HG03439 (cell line): ENCODE measurements at regions not wholly inside any gene's neighbourhood (a gene's known extent, or its start where the extent isn't known, plus 50 kb on each side); places are given as distances from the start of the nearest gene placed in this dataset.
"Not testable (repeated sequence)": the region's sequence is repeated elsewhere in the genome, so short reads cannot be mapped to it uniquely, and the experiment has no call there.

Experiments used
- ATAC-seq: cut with Tn5 transposase; IDR thresholded peaks from one replicate; pipeline ENCODE4 v1.9.1; 2021; ENCODE audit warnings: mild to moderate bottlenecking, moderate library complexity; ENCODE audit not compliant: unreplicated experiment

DNA sequence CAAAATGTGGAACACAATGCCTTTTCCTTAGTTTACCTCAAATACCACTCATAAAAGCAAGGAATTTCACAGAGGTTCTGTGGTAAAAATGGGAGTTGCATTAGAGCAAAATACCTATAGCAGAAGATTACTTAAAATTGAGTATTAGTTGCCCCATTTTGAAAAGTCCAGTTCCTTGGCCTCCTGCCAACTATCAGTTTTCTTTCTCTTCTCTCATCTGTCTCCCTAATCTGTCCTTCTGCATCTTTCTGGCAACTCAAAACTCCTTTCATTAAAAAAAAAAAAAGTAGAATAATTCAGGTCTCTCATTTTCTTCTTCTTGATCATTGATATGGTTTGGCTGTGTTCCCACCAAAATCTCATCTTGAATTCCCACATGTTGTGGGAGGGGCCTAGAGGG is 127.3 kb downstream of the ATP23 start:
- no peak for ATAC-seq

DNA sequence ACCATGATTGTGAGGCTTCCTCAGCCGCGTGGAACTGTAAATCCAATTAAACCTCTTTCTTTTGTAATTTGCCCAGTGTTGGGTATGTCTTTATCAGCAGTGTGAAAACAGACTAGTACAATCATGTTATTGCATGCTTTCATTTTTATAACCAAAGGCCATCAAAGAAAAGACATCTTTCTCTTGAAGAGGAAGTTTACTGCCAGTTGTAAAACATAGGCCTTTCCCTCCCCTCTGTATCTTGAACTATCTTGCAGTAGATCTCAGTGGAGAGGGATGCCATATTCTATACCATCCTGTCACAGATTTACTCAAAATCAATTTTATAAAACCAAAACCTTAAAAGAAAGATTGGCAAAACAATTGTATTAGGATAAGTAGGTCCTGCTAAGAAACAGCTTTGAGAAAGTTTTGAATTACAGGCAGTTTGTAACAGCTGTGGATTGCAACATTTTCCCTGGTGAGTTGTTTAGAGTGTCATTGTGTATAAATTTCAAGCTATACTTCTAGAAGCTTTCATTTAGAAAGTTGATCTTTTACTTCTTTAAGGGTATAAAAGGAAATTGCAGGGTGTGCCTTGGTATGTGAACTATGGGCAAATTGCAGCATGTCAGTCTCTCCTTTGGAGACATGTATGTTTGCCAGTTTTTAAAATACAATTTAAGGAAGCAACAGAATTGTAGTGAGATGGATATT is 128.0 kb downstream of the ATP23 start:
- no peak for ATAC-seq

DNA sequence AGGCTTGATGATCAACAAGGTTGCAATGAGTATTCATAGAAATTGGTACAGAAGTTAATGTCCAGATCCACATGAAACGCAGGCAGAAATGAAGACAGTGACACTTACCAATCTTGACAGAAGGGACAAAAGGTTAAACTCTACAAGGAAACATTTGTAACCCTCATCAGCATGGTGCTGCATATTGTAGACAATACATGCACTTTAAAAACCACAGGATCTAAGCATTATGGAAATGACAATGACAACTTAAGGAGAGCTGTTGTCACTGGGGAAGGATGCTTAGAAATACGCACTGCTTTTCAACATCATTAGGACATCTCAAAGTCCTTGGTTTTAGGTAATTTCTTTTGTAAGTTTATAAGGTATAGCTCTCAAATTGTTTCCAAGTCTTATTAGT is 130.6 kb downstream of the ATP23 start:
- no peak for ATAC-seq

DNA sequence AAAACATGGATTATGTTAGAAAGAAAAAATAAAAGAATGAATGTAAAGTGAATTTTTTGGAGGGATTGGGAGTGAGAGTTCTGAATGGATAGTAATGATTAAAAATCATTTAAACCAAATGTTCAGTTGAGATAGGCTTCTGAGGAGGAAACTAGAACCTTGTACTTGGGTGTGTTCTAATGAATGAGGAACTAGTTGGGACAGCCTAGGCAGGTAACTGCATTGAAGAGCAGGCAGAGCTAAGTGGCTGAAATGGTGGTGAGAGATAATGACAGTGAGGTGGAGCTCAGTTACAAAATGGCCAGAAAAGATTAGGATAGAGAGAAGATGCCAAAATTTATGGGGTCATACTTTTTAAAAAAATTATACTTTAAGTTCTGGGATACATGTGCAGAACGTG is 132.9 kb downstream of the ATP23 start:
- ATAC-seq = no peak

DNA sequence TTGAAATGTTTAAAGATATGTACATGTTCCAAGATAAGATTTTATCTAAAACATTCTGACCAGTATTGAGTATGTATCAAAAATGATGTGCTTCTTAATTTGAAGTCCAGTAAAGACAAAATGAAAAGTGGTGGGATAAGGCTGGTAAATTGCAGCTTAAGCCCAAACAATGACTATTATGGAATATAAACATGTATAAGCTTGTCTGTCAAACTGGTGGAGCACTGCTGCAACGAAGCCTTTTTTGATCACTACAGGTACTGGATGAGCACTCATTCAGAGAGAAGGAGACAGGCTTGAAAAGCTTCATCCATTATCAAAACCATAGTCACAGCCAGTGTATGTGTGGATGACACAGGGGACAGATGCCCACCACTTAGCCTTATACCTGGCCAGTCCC is 138.4 kb downstream of the ATP23 start:
- ATAC-seq = no peak

DNA sequence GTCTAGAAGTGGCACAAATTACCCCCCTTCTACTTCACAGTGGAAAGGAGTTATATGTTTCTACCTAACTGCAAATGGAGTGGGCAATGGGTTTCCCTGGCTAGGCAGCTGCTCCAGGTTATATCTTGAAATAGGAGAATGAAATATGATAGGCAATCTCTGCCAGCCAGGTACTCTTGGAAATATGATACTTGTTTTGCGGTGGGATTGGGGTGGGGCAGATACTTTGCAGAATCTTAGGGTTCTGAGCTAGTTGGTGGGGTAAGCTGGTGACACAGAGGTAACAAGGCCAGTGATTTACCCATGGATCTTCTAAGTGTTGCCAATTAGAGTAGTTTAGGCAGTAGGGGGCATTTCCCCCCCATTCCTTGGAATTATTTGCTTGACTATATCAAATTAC is 140.1 kb downstream of the ATP23 start:
- no peak for ATAC-seq

DNA sequence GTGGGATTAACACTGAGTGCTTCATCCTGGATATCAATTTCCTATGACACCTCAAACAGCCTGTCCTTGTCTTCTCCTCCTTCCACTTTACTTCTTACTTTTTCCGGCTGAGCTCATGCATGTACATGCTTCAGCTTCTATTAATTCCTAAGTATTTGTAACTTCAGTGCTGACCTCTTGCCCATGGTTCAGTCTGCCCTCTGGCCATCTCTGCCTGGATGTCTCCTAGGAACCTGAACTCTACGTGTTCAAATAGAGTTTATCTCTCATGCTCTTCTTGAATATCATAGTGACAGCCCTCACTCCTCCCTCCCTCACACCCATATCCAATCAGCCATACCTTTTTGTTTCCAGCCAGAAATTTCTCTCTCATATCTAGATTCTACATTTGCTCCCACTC is 141.6 kb downstream of the ATP23 start:
- ATAC-seq = no peak

DNA sequence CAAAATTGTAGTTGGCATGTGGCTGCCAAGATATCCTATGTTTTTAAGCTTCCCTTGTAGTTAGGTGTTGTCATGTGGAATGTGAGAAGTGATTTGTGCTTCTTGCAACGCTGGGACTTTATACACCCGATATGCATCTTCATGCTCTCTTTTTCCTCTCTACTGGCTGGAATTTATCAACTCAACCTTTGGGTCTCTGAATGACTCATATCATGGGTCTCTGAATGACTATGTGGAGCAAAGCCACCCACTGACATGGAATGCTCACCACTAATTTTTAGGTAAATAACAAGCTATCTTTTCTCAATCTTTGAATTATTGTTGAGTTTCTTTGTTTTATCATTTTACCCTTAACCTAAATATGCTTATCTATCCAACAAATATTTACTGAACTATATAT is 144.6 kb downstream of the ATP23 start:
- no peak for ATAC-seq

DNA sequence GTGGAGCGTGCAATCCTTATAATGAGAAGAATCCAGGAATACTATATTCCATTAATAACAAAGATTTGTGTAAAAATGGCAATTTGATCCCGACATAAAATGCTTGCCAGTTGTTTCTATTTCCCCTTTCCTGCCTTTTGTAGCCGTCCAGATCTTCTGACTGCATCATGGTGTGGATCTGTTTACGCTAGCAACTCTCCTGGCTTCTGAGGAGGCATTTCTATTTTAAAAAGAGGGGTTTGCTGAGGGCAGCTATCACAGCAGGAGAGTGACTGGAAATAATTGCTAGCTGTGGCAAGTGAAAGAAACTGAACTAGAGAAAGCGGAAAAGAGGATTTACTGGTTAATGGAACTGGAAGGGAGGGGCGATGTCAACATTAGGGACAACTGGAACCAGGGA is 145.6 kb downstream of the ATP23 start:
- ATAC-seq = no peak

DNA sequence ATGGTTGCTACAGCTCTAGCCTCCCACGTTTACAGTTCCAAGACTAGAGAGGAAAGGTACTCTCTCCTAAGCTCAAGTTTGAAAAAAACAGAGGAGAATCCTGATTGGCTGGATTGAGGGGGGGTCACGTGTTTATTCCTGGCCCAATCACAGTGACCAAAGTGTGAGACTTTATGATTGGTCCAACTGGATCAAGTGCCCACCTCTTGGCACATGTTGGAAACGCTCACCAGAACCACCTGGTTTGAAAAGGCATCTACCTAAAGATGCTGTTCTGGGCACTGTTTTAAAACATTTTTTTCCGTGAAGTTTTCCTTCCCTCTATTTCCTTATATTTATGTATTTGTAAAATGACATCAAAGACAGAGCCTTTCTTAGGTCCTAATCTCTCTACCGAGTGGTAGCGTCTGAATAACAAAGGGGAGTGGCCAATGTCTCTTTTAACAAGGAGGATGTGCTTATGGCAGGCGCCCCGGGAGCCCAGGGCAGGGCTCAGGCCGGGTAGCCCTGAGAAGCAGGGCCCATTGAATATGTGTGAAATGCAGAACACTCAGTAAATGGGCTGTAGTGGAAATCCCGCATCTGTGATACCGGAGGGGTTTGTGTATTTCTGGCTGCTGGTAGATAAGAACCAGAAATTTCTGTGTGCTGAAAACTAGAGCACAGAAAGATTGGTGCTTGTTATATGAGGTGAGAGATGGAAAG is 146.2 kb downstream of the ATP23 start:
- ATAC-seq = no peak

DNA sequence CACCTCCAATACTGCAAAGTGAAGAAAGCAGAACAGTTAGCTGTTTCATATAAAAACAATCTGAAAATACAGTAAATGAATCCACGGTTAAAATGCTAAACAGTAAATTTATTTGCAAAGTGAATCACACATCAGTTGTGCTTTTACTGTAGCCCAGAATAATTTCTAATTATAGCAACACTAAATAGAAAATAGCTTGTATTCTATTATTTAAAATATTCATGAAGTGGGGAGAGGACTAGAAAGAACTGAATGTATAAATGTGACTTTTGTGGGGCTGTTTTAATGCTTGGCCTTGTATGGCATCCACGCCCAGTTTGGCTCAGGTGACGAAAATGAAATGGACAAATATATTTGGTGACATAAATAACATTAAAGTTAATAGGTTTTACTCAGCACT is 148.2 kb downstream of the ATP23 start:
- no peak for ATAC-seq

DNA sequence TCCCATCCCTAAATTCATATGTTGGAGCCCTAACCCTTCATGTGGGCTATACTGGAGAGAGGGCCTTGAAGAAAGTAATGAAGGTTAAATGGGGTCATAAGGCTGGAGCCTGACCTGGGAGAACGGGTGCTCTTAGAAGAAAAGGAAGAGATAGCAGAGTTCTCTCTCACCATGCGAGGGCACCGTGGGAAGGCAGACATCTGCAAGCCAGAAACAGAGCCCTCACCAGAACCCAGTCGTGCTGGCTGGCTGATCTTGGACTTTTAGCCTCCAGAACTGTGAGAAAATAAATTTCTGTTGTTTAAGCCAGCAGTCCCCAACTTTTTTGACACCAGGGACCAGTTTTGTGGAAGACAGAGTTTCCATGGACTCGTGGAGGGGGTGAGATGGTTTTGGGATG is 149.3 kb downstream of the ATP23 start:
- ATAC-seq = no peak

DNA sequence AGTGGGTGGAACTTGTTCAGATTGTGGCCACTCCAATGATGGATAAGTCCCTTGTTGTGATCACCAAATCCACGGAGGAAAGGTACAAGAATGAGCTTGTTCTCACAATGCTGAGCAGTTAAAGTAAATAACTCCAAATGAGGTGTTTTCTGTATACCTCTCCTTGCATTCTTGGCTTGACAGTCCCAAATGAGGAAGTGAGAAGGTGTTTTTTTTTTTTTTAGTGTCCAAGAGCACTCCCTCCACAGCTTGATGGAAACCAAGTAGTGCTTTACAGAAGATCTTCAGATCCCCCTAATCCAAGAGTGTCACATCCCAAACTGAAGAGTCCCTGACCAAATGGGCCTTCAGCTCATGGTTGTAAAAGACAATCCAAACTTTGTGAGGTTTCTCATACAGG is 153.6 kb downstream of the ATP23 start:
- ATAC-seq = no peak

DNA sequence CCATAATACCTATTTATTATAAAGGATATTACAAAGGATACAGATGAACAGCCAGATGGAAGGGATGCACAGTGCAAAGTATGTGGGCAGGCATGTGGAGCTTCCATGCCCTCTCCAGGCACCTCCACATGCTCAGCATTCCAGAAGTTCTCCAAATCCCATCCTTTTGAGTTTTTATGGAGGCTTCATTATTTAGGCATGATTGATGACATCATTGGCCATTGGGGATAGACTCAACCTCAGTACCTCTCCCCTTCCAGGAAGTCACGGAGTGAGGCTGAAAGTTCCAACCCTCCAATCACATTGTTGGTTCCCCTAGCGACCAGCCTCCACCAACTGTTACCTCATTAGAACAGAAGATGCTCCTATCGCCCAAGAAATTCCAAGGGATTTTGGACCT is 156.4 kb downstream of the ATP23 start:
- no peak for ATAC-seq

DNA sequence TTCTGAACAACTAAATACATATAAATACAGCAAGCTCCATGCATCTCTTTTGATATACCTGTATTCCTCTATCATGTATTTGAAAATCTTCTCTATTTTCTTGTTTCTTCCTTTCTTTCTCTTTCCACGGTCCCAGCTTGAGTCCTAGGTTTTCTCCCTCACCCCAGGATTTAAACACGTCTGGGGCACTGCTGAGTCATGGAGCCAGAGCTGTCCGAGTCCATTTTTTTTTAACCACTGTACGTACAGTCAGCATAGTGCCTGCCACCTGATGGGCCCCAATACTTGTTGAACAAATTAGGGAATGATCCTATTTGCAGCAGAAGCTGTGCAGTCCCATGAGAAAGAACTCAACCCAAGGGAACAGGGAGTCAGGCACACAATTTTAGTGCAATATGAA is 158.1 kb downstream of the ATP23 start:
- ATAC-seq = no peak

DNA sequence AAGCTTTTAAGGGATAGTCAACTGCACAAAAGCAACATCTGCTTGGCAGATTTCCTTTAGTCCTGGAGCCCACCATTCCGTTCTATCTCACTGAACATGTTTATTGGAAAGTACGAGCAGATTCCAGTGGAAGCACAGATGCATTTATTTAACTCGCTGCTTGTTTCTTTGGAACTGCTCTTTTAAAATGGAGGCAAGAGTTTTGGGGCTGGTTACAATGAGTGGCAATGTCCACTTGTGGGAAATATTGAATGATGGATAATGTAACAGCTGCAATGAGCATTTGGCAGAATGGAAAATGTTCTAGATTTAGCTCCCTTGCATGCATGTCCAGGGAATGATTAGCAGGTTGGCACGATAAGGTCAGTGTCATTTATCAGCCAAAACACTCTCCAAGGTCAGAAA is 163.0 kb downstream of the ATP23 start:
- ATAC-seq = no peak

DNA sequence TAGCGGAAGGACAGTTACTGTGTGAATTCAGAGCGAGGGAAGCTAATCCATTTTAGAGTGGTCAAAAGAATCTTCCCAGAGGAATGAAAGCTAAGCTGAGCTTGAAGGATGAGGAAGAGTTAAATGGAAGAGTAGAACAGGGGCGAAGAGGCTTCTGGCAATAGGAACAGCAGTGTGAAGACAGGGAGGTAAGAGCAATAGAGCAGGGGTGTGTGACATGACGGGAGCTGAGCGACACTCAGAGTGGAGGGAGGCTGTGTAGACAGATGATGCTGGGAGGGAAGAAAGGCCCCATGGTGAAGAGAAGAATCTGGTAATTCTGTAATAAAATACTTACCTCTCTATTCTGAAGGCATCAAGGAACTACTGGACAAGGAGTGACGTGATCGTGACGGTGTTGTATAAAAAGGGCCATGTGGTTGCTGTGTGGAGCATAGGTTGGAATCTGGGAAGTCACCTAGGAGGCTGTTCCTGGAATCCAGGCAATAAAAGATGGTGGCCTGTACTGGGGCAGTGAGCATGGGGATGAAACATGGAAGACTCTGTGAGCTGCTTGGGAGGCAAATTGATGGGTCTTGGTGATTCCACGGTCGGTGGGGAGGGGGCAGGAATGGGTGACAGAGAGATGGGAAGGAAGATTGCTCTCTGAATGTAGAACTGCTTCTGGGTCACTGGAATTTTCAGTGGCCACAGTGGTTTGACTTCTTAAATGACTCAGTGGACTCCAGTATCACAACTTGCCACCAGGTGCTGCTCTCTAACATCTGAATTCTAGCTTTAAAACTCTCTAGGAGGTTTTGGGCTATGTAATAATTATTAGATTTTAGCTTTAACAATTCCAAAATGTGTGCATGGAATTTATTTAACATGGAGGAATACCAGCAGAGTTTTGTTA is 164.1 kb downstream of the ATP23 start:
- no peak for ATAC-seq

DNA sequence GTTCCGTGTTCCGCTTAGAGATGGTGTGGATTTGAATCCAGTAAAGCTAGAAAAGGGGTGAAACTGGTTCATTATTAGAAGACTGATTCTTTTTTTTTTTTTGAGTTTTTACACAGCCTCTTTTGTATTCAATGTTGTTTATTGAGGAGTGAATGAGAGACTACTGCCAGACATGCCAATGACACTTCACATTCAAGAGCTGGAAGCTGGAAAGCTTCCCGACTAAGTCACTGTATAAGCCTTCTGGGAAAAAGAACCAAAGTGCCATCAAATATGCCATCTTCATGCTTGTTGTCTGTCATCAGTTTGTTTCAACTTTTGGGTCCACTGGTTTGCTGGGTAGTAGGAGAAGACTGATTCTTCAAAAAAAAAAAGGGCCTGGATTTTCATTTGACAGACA is 164.8 kb downstream of the ATP23 start:
- no peak for ATAC-seq

DNA sequence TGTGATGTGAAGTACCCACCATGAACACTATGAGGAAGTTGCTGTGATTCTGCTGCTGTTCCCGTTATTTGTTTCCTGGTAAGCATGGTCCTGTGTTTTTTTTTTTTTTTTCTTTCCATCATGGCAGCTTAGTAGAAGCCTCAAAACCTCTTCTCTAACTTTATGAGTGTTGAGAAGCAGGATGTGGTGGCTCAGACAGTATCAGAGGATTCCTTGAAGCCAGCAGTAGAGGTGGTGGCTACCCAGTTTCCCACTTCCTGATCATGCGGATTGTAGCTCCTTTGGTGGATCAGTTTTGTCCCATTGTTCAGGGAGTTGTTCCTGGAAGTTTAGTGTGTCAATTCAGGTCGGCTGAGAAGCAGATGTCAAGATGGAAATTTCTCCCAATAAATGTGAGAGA is 175.8 kb downstream of the ATP23 start:
- no peak for ATAC-seq

DNA sequence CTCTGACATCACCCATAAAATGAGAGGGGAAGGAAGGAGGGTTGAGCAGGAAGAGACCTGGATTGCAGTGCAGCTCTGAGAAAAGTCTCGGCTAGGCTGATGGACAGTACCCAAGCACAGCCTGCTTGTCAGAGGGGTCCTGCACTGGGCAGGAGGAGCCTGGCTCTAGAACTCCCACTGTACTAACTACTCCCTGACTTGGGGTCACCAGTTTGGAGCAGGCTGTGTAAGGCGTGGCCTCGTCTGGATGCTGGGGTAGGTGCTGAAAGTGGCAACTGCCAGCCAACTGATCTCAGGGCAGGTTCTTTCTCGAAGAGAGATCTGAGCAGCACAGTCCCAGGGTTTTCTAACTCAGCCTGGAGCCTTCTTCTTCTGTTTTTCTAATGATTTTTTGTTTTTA is 176.3 kb downstream of the ATP23 start:
- no peak for ATAC-seq

DNA sequence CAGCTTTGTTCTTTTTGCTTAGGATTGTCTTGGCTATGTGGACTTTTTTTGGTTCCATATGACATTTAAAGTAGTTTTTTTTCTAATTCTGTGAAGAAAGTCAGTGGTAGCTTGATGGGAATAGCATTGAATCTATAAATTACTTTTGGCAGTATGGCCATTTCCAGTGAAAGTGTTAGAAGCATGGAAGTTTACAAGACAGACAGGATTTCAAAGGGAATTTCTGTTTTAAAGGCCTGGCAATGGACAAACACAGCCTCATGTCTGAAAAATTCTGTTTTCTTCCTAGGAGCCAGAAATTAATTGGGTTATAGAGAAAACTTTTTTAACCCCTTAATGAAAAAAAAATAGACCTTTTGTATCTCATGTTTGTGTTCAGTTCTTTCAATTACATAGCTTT is 184.4 kb downstream of the ATP23 start:
- ATAC-seq = not testable (repeated sequence)
